WERI-Rb-1 (cell line): ENCODE measurements at regions not wholly inside any gene's neighbourhood (a gene's known extent, or its start where the extent isn't known, plus 50 kb on each side); places are given as distances from the start of the nearest gene placed in this dataset.

Experiments used
- DNase-seq: peaks from one replicate; pipeline ENCODE4 v3.0.0-alpha.2; 2020
- H3K27ac ChIP-seq: fragments of 250-450 bp; sonication (Bioruptor Pico); 2 replicates; pipeline ENCODE4 v1.5.1; 2020; ENCODE audit warnings: mild to moderate bottlenecking, moderate library complexity
- H3K27me3 ChIP-seq: fragments of 250-450 bp; sonication (Bioruptor Pico); 2 replicates; pipeline ENCODE4 v1.5.1; 2021; ENCODE audit warnings: mild to moderate bottlenecking, low read depth, moderate library complexity; ENCODE audit not compliant: insufficient read depth, severe bottlenecking
- H3K36me3 ChIP-seq: fragments of 250-450 bp; sonication (Bioruptor Pico); 2 replicates; pipeline ENCODE4 v1.5.1; 2020; ENCODE audit warnings: mild to moderate bottlenecking, moderate library complexity
- H3K4me3 ChIP-seq: 2 replicates; pipeline ENCODE4 v1.5.1; 2011; ENCODE audit warnings: low read depth, mild to moderate bottlenecking, control low read depth, low read length
- H3K9me3 ChIP-seq: fragments of 250-450 bp; sonication (Bioruptor Pico); 2 replicates; pipeline ENCODE4 v1.5.1; 2021; ENCODE audit warnings: mild to moderate bottlenecking, moderate library complexity; ENCODE audit not compliant: severe bottlenecking
- TF ChIP-seq, protein P1 (sequence below): IDR thresholded peaks from 2 replicates; pipeline ENCODE4 v1.5.1; 2011; ENCODE audit warnings: low read depth, mild to moderate bottlenecking, control low read depth, inconsistent platforms, low read length

DNA sequence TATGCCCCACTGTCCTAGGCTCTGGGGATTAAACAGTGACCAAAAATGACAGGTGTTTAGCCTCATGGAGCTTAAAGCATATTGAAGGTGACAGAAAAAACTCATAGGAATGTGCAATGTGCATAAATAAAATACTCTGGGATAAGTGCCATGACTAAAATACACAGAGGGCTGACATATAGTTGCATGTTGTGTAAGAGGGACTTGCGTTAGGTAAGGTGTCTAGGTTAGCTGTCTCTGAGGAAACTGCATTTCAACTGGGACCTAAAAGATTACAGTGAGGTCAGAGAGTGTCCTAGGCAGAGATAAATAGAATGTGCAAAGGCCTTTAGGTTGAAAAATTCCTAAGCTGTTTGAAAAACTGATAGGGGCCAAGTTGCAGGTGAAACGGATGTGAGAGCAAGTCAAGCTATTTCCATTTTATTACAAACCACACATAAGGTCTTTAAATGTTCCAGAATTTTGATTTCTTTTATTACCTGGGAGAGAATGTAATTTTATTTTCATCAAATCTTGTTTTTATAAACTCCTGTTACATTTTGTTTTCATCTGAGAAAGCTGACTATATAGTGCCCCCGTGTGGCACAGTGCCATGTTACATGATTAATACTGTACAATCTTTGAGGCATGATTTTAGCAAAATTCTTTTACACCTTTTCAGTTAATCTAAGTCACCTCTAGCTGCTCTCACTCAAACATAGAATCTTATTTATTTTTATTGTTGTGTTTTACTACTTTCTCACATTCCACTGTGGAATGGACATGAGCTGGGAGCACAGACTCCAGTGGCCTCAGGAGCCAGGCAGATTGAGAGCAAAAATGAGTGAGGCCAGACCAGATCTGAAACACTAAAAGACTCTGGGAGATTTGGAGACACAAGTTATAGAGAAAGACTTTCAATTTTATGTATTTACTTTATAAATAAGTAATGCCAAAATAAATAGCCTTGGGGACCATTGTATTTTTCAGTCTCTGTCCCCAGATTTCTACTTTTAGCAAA lies 259.6 kb upstream of the ZNF717 start:
- TF ChIP-seq, protein P1, sequence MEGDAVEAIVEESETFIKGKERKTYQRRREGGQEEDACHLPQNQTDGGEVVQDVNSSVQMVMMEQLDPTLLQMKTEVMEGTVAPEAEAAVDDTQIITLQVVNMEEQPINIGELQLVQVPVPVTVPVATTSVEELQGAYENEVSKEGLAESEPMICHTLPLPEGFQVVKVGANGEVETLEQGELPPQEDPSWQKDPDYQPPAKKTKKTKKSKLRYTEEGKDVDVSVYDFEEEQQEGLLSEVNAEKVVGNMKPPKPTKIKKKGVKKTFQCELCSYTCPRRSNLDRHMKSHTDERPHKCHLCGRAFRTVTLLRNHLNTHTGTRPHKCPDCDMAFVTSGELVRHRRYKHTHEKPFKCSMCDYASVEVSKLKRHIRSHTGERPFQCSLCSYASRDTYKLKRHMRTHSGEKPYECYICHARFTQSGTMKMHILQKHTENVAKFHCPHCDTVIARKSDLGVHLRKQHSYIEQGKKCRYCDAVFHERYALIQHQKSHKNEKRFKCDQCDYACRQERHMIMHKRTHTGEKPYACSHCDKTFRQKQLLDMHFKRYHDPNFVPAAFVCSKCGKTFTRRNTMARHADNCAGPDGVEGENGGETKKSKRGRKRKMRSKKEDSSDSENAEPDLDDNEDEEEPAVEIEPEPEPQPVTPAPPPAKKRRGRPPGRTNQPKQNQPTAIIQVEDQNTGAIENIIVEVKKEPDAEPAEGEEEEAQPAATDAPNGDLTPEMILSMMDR: peak; percentile 8; the same call in 1 of the 2 replicates
- DNase-seq: peak; percentile 37
- Histone ChIP-seq H3K9me3 (no peaks in the 10 kb centered on the region), H3K4me3 (no peak overlapping the region), H3K27me3 (no peaks in the 10 kb centered on the region), H3K27ac (no peak overlapping the region), H3K36me3 (no peaks in the 10 kb centered on the region)

GRCh38 chr3:76047368-76047767 lies 262.0 kb upstream of the ZNF717 start:
- Histone ChIP-seq H3K4me3 (no peak overlapping the region), H3K27me3 (no peaks in the 10 kb centered on the region), H3K9me3 (no peaks in the 10 kb centered on the region), H3K36me3 (no peaks in the 10 kb centered on the region), H3K27ac (no peak overlapping the region)
- TF ChIP-seq, protein P1: no peak
- no peak for DNase-seq

- Histone ChIP-seq H3K36me3 (no peaks in the 10 kb centered on the region), H3K27ac (no peak overlapping the region), H3K4me3 (no peak overlapping the region), H3K27me3 (no peaks in the 10 kb centered on the region), H3K9me3 (no peaks in the 10 kb centered on the region)
- DNase-seq: no peak
- TF ChIP-seq, protein P1: no peak
Observed at GRCh38 chr3:76049776-76050175, 264.4 kb upstream of the ZNF717 start.

GRCh38 chr3:76051145-76051544 lies 265.8 kb upstream of the ZNF717 start:
- no peak overlapping the region for H3K27ac ChIP-seq
- no peak for DNase-seq
- H3K9me3 ChIP-seq: no peaks in the 10 kb centered on the region
- no peaks in the 10 kb centered on the region for H3K27me3 ChIP-seq
- H3K4me3 ChIP-seq: no peak overlapping the region
- no peaks in the 10 kb centered on the region for H3K36me3 ChIP-seq
- TF ChIP-seq, protein P1: no peak

DNA sequence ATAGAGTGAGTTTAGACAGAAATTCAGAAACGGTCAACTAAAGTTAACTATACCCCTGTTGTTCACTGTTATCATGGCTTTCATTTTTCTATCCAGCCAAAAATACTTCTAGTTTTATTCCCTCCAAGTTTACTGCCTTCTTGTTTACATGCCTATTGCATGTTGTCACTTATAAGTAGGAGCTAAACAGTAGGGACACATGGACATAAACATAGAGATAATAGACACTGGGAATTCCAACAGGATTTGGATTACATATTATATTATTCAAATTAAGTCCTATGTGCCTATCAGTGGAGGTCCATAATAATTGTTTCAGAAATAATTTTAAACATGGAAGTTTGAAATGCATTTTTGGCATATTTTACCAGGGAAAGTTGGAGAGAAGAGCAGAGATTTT lies 269.1 kb upstream of the ZNF717 start:
- Histone ChIP-seq H3K9me3 (no peaks in the 10 kb centered on the region), H3K36me3 (no peaks in the 10 kb centered on the region), H3K27ac (no peak overlapping the region)

More for the DNA sequence above, 269.1 kb upstream of the ZNF717 start:
- no peaks in the 10 kb centered on the region for H3K27me3 ChIP-seq
- no peak overlapping the region for H3K4me3 ChIP-seq
- DNase-seq: no peak
- TF ChIP-seq, protein P1: no peak
